ENCODE measurements at regions not wholly inside any gene's neighbourhood (a gene's known extent, or its start where the extent isn't known, plus 50 kb on each side); places are given as distances from the start of the nearest gene placed in this dataset.

- no peak overlapping the region for H2AFZ ChIP-seq (ENCODE audit: low read length)
- WGBS (ENCODE audit: low lambda C conversion rate), result 15% methylated on average over 4 of the region's 4 CpGs
- H3K4me3 ChIP-seq (replicated peaks in 1 of 3; ENCODE audit: insufficient read depth in 1 of 3, low read depth in 2 of 3, low read length in 3 of 3), result no peak overlapping the region
- H3K36me3 ChIP-seq (replicated peaks in 1 of 2; ENCODE audit: control insufficient read depth in 1 of 2, insufficient read depth in 2 of 2, low read length in 2 of 2), result no peaks in the 10 kb centered on the region
- no peaks in the 10 kb centered on the region for H3K79me2 ChIP-seq (ENCODE audit: insufficient read depth, low read length)
- DNase-seq (ENCODE audit: low spot score) (no peak), FAIRE-seq (no peak), ATAC-seq (no peak)
- intact Hi-C loops (cut with micrococcal nuclease; ENCODE audit: unreplicated experiment), result loop anchor here (10.0 kb wide), 1 partner anchor 389 kb away; no protein-coding TSS in a partner anchor
- H3K9me3 ChIP-seq (ENCODE audit: low read length), result no peaks in the 10 kb centered on the region
- in situ Hi-C loops (cut with HindIII; ENCODE audit: extremely low pct_ligation_motif_present, low pct_unique_long_range_greater_than_20kb), result no loop called here
- H3K27me3 ChIP-seq (ENCODE audit: control insufficient read depth in 1 of 2, insufficient read depth in 2 of 2, low read length in 2 of 2), result no peaks in the 10 kb centered on the region
- H3K4me1 ChIP-seq (ENCODE audit: insufficient read depth, low read length), result peaks cover 6% of the 10 kb centered on the region; the same call in 1 of the 2 replicates
- ChIA-PET CTCF (ENCODE audit: low intra/inter-chr PET ratio, low total read pairs) (no interaction called here), POLR2A (no interaction called here)
- H3K4me2 ChIP-seq (ENCODE audit: low read depth, low read length), result no peak overlapping the region
- no peak overlapping the region for H3K9ac ChIP-seq (ENCODE audit: insufficient read depth, low read depth, low read length)
- H4K20me1 ChIP-seq (ENCODE audit: insufficient read depth, low read length), result no peaks in the 10 kb centered on the region
- no peak overlapping the region for H3K27ac ChIP-seq (ENCODE audit: extremely low read length, insufficient read depth, low read length)
- no TSS peak for BruUV-seq (replicated peaks)
- TF ChIP-seq U2AF2 (IDR thresholded peaks at IDR 0.05; ENCODE audit: low read depth, low read length) (no peak), ZNF878 (CRISPR knock-in tag; IDR thresholded peaks at IDR 0.05) (no peak), ZFP36 (IDR thresholded peaks at IDR 0.05; ENCODE audit: borderline replicate concordance, low read depth, low read length, partially characterized antibody) (no peak), CREBL2 (CRISPR knock-in tag; IDR thresholded peaks at IDR 0.05; ENCODE audit: borderline replicate concordance) (no peak), ZMYM3 (CRISPR knock-in tag; IDR thresholded peaks at IDR 0.05) (no peak), CAMTA2 (CRISPR knock-in tag; IDR thresholded peaks at IDR 0.05; ENCODE audit: borderline replicate concordance) (no peak), ZNF496 (CRISPR knock-in tag; IDR thresholded peaks at IDR 0.05; ENCODE audit: insufficient replicate concordance) (no peak), ZNF10 (CRISPR knock-in tag; IDR thresholded peaks at IDR 0.05; ENCODE audit: borderline replicate concordance, low read depth) (no peak), MTF1 (CRISPR knock-in tag; IDR thresholded peaks at IDR 0.05) (no peak), ZSCAN30 (CRISPR knock-in tag; IDR thresholded peaks at IDR 0.05) (no peak), CEBPB (IDR thresholded peaks at IDR 0.05; ENCODE audit: borderline replicate concordance, low read depth, low read length) (no peak), POLR2AphosphoS5 (IDR thresholded peaks at IDR 0.05; ENCODE audit: low read depth, low read length) (no peak), SIN3A (IDR thresholded peaks at IDR 0.05; ENCODE audit: borderline replicate concordance, low read depth, low read length) (no peak)
- TF ChIP-seq, protein P1, sequence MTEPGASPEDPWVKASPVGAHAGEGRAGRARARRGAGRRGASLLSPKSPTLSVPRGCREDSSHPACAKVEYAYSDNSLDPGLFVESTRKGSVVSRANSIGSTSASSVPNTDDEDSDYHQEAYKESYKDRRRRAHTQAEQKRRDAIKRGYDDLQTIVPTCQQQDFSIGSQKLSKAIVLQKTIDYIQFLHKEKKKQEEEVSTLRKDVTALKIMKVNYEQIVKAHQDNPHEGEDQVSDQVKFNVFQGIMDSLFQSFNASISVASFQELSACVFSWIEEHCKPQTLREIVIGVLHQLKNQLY (CRISPR knock-in tag; IDR thresholded peaks at IDR 0.05), result no peak
- TF ChIP-seq, protein P2, sequence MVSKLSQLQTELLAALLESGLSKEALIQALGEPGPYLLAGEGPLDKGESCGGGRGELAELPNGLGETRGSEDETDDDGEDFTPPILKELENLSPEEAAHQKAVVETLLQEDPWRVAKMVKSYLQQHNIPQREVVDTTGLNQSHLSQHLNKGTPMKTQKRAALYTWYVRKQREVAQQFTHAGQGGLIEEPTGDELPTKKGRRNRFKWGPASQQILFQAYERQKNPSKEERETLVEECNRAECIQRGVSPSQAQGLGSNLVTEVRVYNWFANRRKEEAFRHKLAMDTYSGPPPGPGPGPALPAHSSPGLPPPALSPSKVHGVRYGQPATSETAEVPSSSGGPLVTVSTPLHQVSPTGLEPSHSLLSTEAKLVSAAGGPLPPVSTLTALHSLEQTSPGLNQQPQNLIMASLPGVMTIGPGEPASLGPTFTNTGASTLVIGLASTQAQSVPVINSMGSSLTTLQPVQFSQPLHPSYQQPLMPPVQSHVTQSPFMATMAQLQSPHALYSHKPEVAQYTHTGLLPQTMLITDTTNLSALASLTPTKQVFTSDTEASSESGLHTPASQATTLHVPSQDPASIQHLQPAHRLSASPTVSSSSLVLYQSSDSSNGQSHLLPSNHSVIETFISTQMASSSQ (IDR thresholded peaks at IDR 0.05; ENCODE audit: low read depth), result no peak
- TF ChIP-seq, protein P2 (CRISPR knock-in tag; IDR thresholded peaks at IDR 0.05; ENCODE audit: borderline replicate concordance), result no peak
- TF ChIP-seq, protein P3, sequence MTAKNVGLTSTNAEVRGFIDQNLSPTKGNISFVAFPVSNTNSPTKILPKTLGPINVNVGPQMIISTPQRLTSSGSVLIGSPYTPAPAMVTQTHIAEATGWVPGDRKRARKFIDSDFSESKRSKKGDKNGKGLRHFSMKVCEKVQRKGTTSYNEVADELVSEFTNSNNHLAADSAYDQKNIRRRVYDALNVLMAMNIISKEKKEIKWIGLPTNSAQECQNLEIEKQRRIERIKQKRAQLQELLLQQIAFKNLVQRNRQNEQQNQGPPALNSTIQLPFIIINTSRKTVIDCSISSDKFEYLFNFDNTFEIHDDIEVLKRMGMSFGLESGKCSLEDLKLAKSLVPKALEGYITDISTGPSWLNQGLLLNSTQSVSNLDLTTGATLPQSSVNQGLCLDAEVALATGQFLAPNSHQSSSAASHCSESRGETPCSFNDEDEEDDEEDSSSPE (CRISPR knock-in tag; IDR thresholded peaks at IDR 0.05), result no peak
Observed at GRCh38 chr20:10943686-10944265, 270.0 kb upstream of the JAG1 start.
